Activated CD4-positive, alpha-beta T cell treated with anti-CD3 and anti-CD28 coated beads, Interleukin-2, amount 50 U/mL, for 16 hours (primary cell): ENCODE measurements at regions not wholly inside any gene's neighbourhood (a gene's known extent, or its start where the extent isn't known, plus 50 kb on each side); places are given as distances from the start of the nearest gene placed in this dataset.

Source experiments
- DNase-seq: peaks from one replicate; pipeline ENCODE4 v3.0.0-alpha.2; 2020

- DNase-seq = no peak
Measured at GRCh38 chr6:10235344-10235743, 179.5 kb downstream of the TFAP2A start.

GRCh38 chr6:10230531-10230930 lies 184.3 kb downstream of the TFAP2A start:
- no peak for DNase-seq

DNA sequence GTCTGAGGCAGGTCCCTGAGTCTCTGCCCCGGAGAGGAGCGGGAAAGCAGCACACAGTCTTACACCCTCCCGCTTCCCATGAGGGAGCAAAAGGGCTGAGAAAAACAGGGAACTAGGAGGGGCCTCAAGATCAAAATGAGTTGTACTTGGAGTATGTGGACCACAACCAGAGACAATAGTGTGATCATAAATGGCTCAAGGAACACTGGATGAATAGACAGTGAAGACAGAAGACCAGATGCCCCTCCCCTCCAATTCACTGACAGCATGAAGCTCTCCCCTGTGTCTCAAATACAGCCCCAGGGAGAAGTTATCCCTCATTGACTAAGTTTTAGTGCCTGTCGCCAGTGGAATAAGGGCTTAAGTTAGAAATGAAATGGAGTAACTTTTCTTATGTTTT lies 191.0 kb downstream of the TFAP2A start:
- DNase-seq = no peak

DNA sequence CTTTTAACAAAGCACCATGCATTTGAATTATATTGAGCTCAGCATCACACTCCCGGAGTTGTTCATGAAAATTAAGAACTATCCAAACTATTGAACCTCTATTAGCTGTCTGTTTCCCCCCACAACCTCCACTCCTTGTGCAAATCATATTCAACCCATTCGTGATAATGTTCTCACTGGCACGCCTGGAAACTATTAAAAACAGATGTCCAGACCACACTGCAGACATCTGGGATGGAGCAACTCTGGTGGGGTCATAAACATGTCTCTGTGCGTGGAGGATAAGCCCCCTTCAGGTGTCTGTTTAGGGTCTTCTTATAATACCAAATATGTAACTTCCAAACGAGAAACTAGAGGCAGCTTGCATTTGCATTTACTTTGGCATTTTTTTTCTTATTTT lies 193.7 kb downstream of the TFAP2A start:
- DNase-seq = no peak

GRCh38 chr6:10219510-10219909 lies 195.4 kb downstream of the TFAP2A start:
- DNase-seq = no peak

DNA sequence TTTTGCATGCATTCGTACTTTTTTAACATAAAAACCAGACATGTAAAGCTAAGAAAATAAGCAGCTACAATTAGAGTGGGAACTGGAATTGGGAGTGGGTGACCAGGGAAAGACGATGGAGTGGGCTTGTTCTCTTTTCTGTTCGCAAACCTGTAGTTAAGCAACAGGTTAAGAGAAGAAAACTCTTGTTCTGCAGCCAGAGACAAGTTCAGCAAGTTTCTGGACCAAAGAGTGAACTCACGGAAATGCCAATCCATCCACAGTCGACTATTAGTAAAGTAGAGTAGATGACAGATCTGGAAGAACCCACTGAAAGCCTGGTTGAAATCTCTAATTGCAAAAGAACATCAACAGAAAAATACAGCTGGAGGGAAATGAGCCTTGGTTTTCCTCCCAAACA lies 197.8 kb downstream of the TFAP2A start:
- DNase-seq = no peak

DNA sequence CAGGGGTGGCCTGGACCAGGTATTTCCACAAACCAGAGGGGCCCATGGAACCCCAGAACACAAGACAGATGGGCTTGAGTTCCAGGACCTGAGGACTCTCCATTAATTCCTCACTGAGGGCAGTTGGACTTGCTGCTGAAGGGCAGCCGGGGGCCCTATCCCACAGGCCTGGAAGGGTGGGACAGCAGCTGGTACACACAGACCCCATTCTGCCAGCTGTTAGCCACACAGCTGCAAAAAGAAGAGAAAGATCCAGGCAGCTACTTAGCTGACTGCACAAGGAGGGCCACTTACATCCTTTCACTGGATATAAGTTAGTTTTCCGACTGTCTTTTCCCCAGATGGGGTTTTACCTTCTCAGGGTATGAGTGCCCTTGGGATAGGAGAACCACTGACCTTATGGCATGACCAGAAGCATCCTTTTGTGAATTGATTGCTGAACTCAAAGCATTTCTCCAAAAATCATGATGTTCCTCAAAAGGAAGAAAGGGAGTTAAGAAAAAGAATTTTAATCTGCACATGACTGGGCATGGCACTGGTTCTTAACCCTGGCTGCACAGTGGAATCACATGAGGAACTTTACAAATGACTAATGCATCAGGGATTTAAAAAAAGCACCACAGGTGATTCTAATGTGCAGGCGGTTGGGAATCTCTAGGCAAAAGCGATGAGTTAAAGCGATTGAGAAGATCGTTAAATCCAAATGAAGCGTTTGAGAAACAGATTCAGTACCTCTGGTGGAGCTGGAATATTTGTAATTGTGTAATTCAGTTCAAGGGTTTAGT lies 199.4 kb downstream of the TFAP2A start:
- DNase-seq = no peak

GRCh38 chr6:10210052-10210451 lies 204.8 kb downstream of the TFAP2A start:
- DNase-seq = no peak

DNA sequence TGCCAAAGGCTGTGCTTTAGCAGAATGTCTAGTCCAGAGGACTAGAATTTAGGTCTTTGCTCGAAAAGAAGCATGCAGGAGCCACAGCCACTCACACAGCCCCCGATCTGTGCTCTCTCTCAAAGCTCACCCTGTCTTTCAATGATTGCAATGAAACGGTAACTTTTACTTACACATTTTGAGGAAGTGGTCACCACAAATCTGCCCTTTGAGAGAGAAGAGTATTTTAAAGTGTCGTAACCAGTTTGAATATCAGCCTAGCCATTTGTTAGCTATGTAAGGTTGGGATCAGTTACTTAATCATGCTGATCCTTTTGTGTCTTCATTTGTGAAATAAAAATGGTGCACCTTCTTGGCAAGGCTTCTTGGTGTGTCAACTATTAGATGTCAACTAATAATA lies 209.0 kb downstream of the TFAP2A start:
- DNase-seq = no peak

DNA sequence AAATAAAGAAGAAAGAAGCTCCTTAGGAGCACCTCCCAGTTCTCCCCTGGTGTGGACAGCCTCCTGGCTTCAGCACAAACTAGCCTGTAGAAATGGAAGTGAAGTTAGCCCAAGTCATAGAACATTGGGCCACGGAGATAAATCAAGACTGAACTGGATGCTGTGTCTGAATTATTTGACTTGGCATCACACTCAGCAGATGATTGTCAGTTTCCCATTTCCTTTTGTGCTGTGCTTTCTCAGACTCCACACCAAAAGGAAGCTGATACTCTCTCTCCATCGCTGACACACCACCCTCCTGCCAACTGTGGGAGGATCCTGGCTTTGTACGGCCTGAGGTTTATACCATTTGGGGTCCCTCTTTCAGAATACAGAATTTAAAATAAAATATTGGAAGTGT lies 209.8 kb downstream of the TFAP2A start:
- no peak for DNase-seq

DNA sequence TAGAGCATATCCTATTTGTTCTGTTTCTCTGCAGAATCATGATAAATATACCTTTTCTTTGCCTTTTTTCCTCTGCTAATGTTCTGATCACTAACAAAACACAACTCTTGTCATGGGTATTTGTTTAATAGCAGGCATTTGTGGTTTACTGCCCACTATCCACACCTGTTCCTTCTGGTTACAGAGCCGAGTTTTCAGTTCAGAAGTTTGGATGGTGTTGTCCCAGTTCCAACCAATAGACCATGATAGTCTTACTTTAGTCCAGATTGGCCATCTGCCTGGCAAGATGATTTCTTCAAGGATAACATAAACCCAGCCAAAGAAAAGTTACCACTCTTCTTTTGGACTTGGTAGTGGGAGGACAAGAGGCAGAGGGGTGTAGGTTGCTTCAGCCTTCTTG lies 211.2 kb downstream of the TFAP2A start:
- DNase-seq = no peak

DNA sequence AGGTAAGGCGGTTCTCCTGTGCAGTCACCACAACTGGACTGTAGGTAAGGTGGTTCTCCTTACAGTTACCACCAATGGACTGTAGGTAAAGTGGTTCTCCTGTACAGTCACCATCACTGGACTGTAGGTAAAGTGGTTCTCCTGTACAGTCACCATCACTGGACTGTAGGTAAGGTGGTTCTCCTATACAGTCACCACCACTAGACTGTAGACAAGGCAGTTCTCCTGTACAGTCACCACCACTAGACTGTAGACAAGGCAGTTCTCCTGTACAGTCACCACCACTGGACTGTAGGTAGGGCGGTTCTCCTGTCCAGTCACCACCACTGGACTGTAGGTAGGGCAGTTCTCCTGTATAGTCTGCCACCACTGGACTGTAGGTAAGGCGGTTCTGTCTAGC lies 212.3 kb downstream of the TFAP2A start:
- DNase-seq = no peak

- DNase-seq = no peak
Measured at GRCh38 chr6:10201606-10202510, 213.0 kb downstream of the TFAP2A start.

DNA sequence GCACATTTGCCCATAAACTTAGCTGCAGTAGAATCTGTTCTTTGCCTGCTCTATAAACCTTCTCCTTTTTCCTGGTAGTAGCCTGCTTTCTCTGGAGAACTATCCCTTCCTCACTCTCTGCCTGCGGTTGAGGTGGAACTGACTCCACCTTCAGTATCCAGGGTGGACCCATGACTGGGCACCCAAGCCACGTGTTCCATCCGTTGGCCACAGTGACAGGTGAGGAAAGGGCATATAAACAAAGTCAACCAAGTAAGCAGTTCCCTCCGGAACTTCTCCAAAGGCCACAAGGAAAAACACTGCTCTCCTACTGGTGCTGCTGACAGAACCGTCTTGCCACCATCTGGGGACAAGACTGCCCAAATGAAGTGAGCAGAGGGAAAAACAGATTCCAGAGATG lies 218.8 kb downstream of the TFAP2A start:
- DNase-seq = no peak

GRCh38 chr6:10194816-10195672 lies 219.8 kb downstream of the TFAP2A start:
- DNase-seq = no peak

GRCh38 chr6:10193321-10193720 lies 221.6 kb downstream of the TFAP2A start:
- DNase-seq = no peak

DNA sequence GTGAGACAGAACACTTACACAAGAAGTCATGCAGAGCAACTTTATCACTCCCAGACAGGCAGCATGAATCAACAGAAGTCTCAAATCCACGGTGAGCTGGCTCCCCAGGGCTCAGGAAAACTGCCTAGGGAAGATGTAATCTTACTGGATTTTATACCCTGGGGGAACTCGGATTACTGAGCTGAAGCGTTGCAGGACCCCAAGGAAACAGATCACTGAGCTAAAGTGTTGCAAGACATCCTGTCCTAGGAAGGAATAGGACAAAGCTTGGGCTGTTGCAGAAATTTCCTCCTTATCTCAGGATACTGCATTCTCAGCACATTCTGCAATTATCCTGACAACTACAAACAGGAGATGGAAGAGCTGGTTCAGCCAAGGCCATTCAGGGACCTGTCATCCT lies 224.8 kb downstream of the TFAP2A start:
- DNase-seq = no peak

DNA sequence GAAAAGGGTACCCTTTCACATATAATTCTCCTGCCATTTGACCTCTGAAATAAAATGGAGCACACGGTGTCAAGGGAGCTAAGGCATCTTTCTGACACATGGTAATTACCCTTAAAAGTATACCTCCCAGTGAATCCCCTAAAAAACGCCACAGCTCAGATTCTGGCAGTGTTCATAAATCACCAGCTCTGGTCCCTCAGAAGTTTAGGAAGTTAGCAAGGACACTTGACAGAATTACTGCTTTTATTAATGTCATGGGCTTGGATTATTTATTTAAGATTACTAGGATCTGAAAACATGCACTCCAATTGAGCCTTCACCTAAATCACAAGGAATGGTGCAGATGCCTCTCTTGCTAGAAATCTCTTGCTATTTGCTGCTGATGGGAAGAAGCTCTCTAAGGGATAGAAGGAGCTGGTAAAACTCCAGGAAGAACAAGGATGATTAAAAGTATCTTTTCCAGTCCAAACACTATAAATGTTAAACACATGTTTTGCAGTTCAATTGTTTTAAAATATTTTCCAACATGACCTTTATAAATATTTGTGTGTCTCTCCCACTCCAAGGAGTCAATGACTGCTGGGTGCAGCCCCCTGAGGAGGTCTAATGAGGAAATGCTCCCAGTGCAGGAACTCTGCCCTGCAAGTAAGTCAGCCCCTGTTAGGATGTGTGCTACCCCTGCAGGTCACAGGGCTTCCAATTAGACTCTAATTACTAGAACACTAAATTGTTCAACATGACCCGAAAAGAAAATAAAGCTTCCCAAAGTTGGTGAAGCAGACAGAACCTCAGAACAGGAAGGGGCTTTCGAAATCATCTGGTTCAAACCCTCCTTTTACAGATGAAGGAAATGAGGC lies 230.3 kb downstream of the TFAP2A start:
- no peak for DNase-seq

DNA sequence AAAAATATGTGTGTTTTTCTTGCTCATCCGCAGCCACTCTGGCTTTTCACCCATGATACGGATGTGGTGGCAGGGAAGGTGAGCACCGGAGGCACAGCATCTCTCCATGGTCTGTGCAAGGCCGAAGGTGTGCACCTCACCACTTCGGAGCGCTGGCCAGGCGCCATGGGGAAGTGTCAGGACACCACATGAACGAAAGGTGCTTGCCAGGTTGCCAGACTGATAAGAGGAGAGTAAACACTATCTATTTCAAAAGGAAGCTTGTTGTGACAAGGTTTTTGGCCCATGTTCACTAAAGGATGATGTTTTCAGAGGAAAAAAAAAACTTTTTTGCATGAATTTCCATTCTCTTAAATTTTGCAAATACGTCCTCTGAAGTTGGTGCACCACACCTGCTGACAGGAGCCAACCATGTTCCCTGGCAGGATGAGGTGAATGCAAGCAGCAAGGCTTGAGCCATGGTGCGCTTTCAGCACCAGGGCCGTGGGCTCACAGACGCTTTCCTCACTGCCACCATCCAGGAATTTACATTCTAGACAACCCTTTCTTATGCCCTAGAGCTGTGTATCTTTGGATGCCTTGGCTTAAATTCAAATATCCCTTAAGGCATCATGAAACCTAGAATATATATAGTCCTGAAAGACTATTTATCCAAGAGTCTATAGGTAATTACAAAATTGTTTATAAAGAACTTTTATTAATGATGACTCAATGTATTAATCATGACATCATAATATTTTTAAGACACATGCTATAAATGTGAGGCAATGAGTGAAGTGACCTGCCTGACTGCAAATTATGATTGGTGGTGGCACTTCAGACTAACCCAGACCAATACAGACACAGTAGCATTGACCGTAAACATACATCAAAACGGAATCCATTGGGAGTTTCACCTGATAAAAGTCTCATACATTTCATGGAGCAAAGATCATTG lies 234.5 kb downstream of the TFAP2A start:
- no peak for DNase-seq

GRCh38 chr6:10177704-10178103 lies 237.2 kb downstream of the TFAP2A start:
- no peak for DNase-seq

DNA sequence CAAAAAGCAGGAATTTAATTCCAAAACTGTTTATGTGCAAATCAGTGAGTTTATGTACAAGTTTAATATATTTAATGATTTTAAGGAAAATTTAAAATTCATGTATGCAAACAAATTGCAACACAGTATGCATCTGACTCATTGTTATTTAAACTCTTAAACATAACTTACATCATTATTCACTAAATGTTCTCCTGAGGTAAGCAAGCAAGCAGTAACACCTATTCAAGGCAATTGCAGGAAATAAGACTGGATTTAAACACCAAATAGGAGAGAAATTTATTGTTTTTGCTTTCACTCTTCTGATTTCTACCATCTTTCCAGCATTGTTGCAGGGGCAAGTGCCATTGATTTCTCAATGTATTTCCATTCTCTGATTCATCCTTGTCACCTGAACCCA lies 239.5 kb downstream of the TFAP2A start:
- DNase-seq = no peak
